BE2C (cell line): ENCODE measurements at regions not wholly inside any gene's neighbourhood (a gene's known extent, or its start where the extent isn't known, plus 50 kb on each side); places are given as distances from the start of the nearest gene placed in this dataset.

Experiments used
- DNase-seq: peaks from one replicate; pipeline ENCODE4 v3.0.0-alpha.2; 2020
- H3K27me3 ChIP-seq: fragments of 250-450 bp; sonication (Bioruptor Pico); 2 replicates; pipeline ENCODE4 v1.5.1; 2020; ENCODE audit warnings: mild to moderate bottlenecking
- H3K36me3 ChIP-seq: fragments of 250-450 bp; sonication (Bioruptor Pico); 2 replicates; pipeline ENCODE4 v1.5.1; 2020; ENCODE audit warnings: mild to moderate bottlenecking
- H3K4me1 ChIP-seq: fragments of 250-450 bp; sonication (Bioruptor Pico); 2 replicates; pipeline ENCODE4 v1.5.1; 2020
- H3K4me3 ChIP-seq: 2 replicates; pipeline ENCODE4 v1.5.1; 2011; ENCODE audit warnings: low read depth, low read length
- H3K9me3 ChIP-seq: fragments of 250-450 bp; sonication (Bioruptor Pico); 2 replicates; pipeline ENCODE4 v1.5.1; 2020
- CTCF ChIP-seq: IDR thresholded peaks from 2 replicates; pipeline ENCODE4 v1.5.1; 2012; ENCODE audit warnings: mild to moderate bottlenecking, low read depth, low read length

- no peak for DNase-seq
- no peak for TF ChIP-seq CTCF
- Histone ChIP-seq H3K4me1 (no peaks in the 10 kb centered on the region), H3K36me3 (no peaks in the 10 kb centered on the region), H3K4me3 (no peak overlapping the region), H3K27me3 (no peaks in the 10 kb centered on the region), H3K9me3 (no peaks in the 10 kb centered on the region)
Observed at GRCh38 chr9:134247918-134248631, 78.2 kb upstream of the RXRA start.

- Histone ChIP-seq H3K9me3 (no peaks in the 10 kb centered on the region), H3K27me3 (no peaks in the 10 kb centered on the region), H3K4me1 (no peaks in the 10 kb centered on the region), H3K4me3 (no peak overlapping the region), H3K36me3 (no peaks in the 10 kb centered on the region)
- no peak for TF ChIP-seq CTCF
- DNase-seq: no peak
Observed at GRCh38 chr9:134251296-134252069, 74.8 kb upstream of the RXRA start.

- TF ChIP-seq CTCF: no peak
- Histone ChIP-seq H3K4me3 (no peak overlapping the region), H3K4me1 (no peaks in the 10 kb centered on the region), H3K9me3 (no peaks in the 10 kb centered on the region), H3K36me3 (no peaks in the 10 kb centered on the region), H3K27me3 (no peaks in the 10 kb centered on the region)
- no peak for DNase-seq
Observed at GRCh38 chr9:134252084-134252830, 74.0 kb upstream of the RXRA start.

GRCh38 chr9:134253606-134254205 is 72.5 kb upstream of the RXRA start:
- Histone ChIP-seq H3K4me1 (no peaks in the 10 kb centered on the region), H3K4me3 (no peak overlapping the region), H3K36me3 (no peaks in the 10 kb centered on the region), H3K9me3 (no peaks in the 10 kb centered on the region), H3K27me3 (no peaks in the 10 kb centered on the region)
- TF ChIP-seq CTCF: no peak
- DNase-seq: no peak

- Histone ChIP-seq H3K4me3 (no peak overlapping the region), H3K4me1 (no peaks in the 10 kb centered on the region), H3K36me3 (no peaks in the 10 kb centered on the region), H3K9me3 (no peaks in the 10 kb centered on the region), H3K27me3 (no peaks in the 10 kb centered on the region)
- DNase-seq: no peak
- no peak for TF ChIP-seq CTCF
Observed at GRCh38 chr9:134258332-134258731, 67.9 kb upstream of the RXRA start.
